Heart right ventricle (tissue), 16 donors: ENCODE measurements at regions not wholly inside any gene's neighbourhood (a gene's known extent, or its start where the extent isn't known, plus 50 kb on each side); places are given as distances from the start of the nearest gene placed in this dataset.
A peak's percentile ranks its signal among the peaks of the same experiment; 100 is the strongest.
"Not testable (repeated sequence)": the region's sequence is repeated elsewhere in the genome, so short reads cannot be mapped to it uniquely, and the experiment has no call there.

ENCODE experiments used
- ATAC-seq, 8 donors: fragments of 200-7000 bp; cut with Tn5 transposase; one replicate each; pipeline ENCODE4 v1.9.1; 2020; ENCODE audit warnings: mild to moderate bottlenecking in 8 of 8, moderate library complexity in 8 of 8, moderate number of reproducible peaks in 1 of 8
- DNase-seq, 2 donors: peaks; one replicate each; pipeline ENCODE4 v3.0.0-alpha.2; 2020
- H3K27ac ChIP-seq, 10 donors: fragments of 200-600 bp; sonication (generic) in 2 of 10; one replicate each; pipeline versions ENCODE4 v1.5.0 to v1.8.0; 2020 to 2022; ENCODE audit warnings: mild to moderate bottlenecking in 3 of 10
- H3K27me3 ChIP-seq, 7 donors: fragments of 200-600 bp; one replicate each; pipeline ENCODE4 v1.8.0; 2021 to 2022; ENCODE audit warnings: mild to moderate bottlenecking in 2 of 7
- H3K36me3 ChIP-seq, 9 donors: fragments of 200-600 bp; sonication (generic) in 1 of 9; one replicate each; pipeline versions ENCODE4 v1.5.0 to v1.8.0; 2020 to 2022; ENCODE audit warnings: mild to moderate bottlenecking in 2 of 9
- H3K4me1 ChIP-seq, 9 donors: fragments of 200-600 bp; sonication (generic) in 1 of 9; one replicate each; pipeline versions ENCODE4 v1.5.0 to v1.8.0; 2020 to 2022; ENCODE audit warnings: mild to moderate bottlenecking in 4 of 9
- H3K4me3 ChIP-seq, 10 donors: fragments of 200-600 bp; sonication (generic) in 2 of 10; one replicate each; pipeline versions ENCODE4 v1.5.0 to v1.8.0; 2020 to 2022; ENCODE audit warnings: mild to moderate bottlenecking in 7 of 10, moderate library complexity in 2 of 10
- H3K9me3 ChIP-seq, 11 donors: fragments of 200-600 bp in 10 of 11; sonication (generic) in 2 of 11; one replicate each; pipeline versions ENCODE4 v1.5.0 to v1.8.0; 2013 to 2022; ENCODE audit warnings: mild to moderate bottlenecking in 2 of 11, control low read depth in 1 of 11, moderate library complexity in 1 of 11
- CTCF ChIP-seq, 9 donors: fragments of 200-600 bp; sonication (generic) in 2 of 9; IDR thresholded peaks; one replicate each; pipeline versions ENCODE4 v1.5.0 to v1.8.0; 2021 to 2022; ENCODE audit warnings: antibody characterized with exemption in 9 of 9, mild to moderate bottlenecking in 5 of 9, moderate library complexity in 1 of 9
- WGBS, 2 donors: extraction: QIAGEN DNeasy Blood & Tissue Kit; methylation state at CpG; one replicate each; pipeline ENCODE4 v1.1.7; 2013; ENCODE audit warnings: inconsistent platforms in 1 of 2; 5-methylcytosine and 5-hydroxymethylcytosine counted together
- intact Hi-C, 10 donors: fragments of 100-400 bp; cut with DNase I; formaldehyde crosslinking; loops; one replicate each; pipeline versions ENCODE4 v1.11.1 to v1.14.2; 2022
- donor health status: Arrhythmogenic right ventricular cardiomyopathy.
- donor health status: ischemic (EF 13 %, LVEDD 7.1; RV severe dilation, severe dysfunction).
- donor health status: healthy with polysubstance abuse.
- donor health status: DM: no; HTN: yes; CAD: no.
- donor health status: DM: no; HTN: no; CAD: no.
- donor health status: ischemic (EF 25% LVEDD 6.9; RV normal size, moderate dysfunction).
- donor health status: ischemic (EF 25% LVEDD 5.7; RV mildly dilated, moderate dysfunction).
- donor health status: healthy.
- donor health status: DM: yes; HTN: yes; CAD: no.
- donor health status: Ischemic cardiomyopathy.
- donor health status: ischemic (EF 35%, LVEDD 5.7; RV mildly dilated, moderate dysfunction).
- donor health status: nonischemic (EF 11% LVEDD 7.7; RV severe dilation, severe dysfunction).
- donor health status: DM: yes; HTN: yes; CAD: no.
- donor health status: PGD.
- donor health status: ischemic (EF 29% LVEDD 5.4; RV normal size, mild dysfunction).
- donor health status: nonischemic (EF 23%, LVEDD 6.1; RV moderate dilation, normal function).

- intact Hi-C loops: no loop called here
These were observed 869.2 kb downstream of the TMEM121 start for GRCh38 chr14:106395456-106396050.

GRCh38 chr14:106396999-106397398 lies 870.6 kb downstream of the TMEM121 start:
- H3K4me1 ChIP-seq: no peaks in the 10 kb centered on the region
- intact Hi-C loops: no loop called here
- H3K9me3 ChIP-seq: no peaks in the 10 kb centered on the region
- H3K27ac ChIP-seq: no peak overlapping the region
- no peak for TF ChIP-seq CTCF (IDR thresholded peaks at IDR 0.05)
- 55 to 69% methylated on average over 4 of the region's 4 CpGs for WGBS, 2 donors
- H3K36me3 ChIP-seq: no peaks in the 10 kb centered on the region
- no peak for DNase-seq
- H3K4me3 ChIP-seq: no peak overlapping the region
- H3K27me3 ChIP-seq: peaks cover 0 to 23% (median 4%) of the 10 kb centered on the region in 7 donors
- ATAC-seq: no peak

More at GRCh38 chr14:106395456-106396050, 869.2 kb downstream of the TMEM121 start:
- Histone ChIP-seq H3K4me3 (no peak overlapping the region), H3K4me1 (no peaks in the 10 kb centered on the region), H3K27me3 (peaks cover 0 to 36% (median 10%) of the 10 kb centered on the region in 7 donors), H3K36me3 (no peaks in the 10 kb centered on the region), H3K27ac (no peak overlapping the region), H3K9me3 (no peaks in the 10 kb centered on the region)
- DNase-seq (no peak), ATAC-seq (no peak)
- no peak for TF ChIP-seq CTCF (IDR thresholded peaks at IDR 0.05)
- 53 to 62% methylated on average over 5 of the region's 5 CpGs for WGBS, 2 donors

- H3K27ac ChIP-seq, DNase-seq, H3K36me3 ChIP-seq, H3K4me1 ChIP-seq, ATAC-seq, intact Hi-C loops, H3K4me3 ChIP-seq, H3K9me3 ChIP-seq: not testable (repeated sequence)
- H3K27me3 ChIP-seq: peaks cover 0 to 14% (median 4%) of the 10 kb centered on the region in 7 donors
- 64 to 69% methylated on average over 18 to 41 of the region's 42 CpGs for WGBS, 2 donors
These were observed 872.5 kb downstream of the TMEM121 start for GRCh38 chr14:106398931-106399331.

- H3K4me3 ChIP-seq, H3K4me1 ChIP-seq, H3K36me3 ChIP-seq, intact Hi-C loops, H3K27ac ChIP-seq, DNase-seq, H3K9me3 ChIP-seq, H3K27me3 ChIP-seq: not testable (repeated sequence)
- 81 to 82% methylated on average over 38 to 46 of the region's 46 CpGs for WGBS, 2 donors
- peak in 1 of 8 donors; percentile 30 for ATAC-seq
These were observed 874.9 kb downstream of the TMEM121 start for GRCh38 chr14:106401316-106401715.

GRCh38 chr14:106410229-106410628 lies 883.8 kb downstream of the TMEM121 start:
- H3K27ac ChIP-seq, DNase-seq, H3K4me3 ChIP-seq, H3K4me1 ChIP-seq, ATAC-seq, H3K36me3 ChIP-seq, H3K27me3 ChIP-seq, intact Hi-C loops, H3K9me3 ChIP-seq: not testable (repeated sequence)
- peak in 3 of 9 donors; percentile 10 to 40 (median 16) for TF ChIP-seq CTCF (IDR thresholded peaks at IDR 0.05)
- WGBS, 2 donors: 51 to 53% methylated on average over 9 of the region's 9 CpGs
